Mesenchymal stem cell (in vitro differentiated cells and primary cell): ENCODE measurements at regions not wholly inside any gene's neighbourhood (a gene's known extent, or its start where the extent isn't known, plus 50 kb on each side); places are given as distances from the start of the nearest gene placed in this dataset.

Experiments used
- DNase-seq: peaks from one replicate; pipeline ENCODE4 v3.0.0-alpha.2; 2013
- H2AFZ ChIP-seq: one replicate; pipeline ENCODE4 v1.6.1; 2013; ENCODE audit warnings: low read depth, mild to moderate bottlenecking, control low read depth, inconsistent platforms, low read length, moderate library complexity
- H2AK5ac ChIP-seq: 2 replicates; pipeline ENCODE4 v1.6.1; 2013; ENCODE audit warnings: low read length, moderate library complexity, mild to moderate bottlenecking, inconsistent platforms; ENCODE audit not compliant: severe bottlenecking
- H2BK120ac ChIP-seq: one replicate; pipeline ENCODE4 v1.6.1; 2013; ENCODE audit warnings: low read depth, mild to moderate bottlenecking, inconsistent platforms, low read length, moderate library complexity
- H2BK12ac ChIP-seq, 2 experiments: one replicate each; pipeline ENCODE4 v1.6.1; 2013; ENCODE audit warnings: inconsistent platforms in 2 of 2, low read length in 2 of 2, mild to moderate bottlenecking in 2 of 2, moderate library complexity in 2 of 2, control low read depth in 1 of 2
- H2BK15ac ChIP-seq: one replicate; pipeline ENCODE4 v1.6.1; 2013; ENCODE audit warnings: mild to moderate bottlenecking, low read depth, inconsistent platforms; ENCODE audit not compliant: poor library complexity, severe bottlenecking
- H2BK5ac ChIP-seq: 2 replicates; pipeline ENCODE4 v1.6.1; 2013; ENCODE audit warnings: low read depth, mild to moderate bottlenecking, low read length, control low read depth, inconsistent platforms; ENCODE audit not compliant: poor library complexity, severe bottlenecking
- H3K14ac ChIP-seq, 2 experiments: one replicate each; pipeline ENCODE4 v1.6.1; 2013; ENCODE audit warnings: inconsistent platforms in 2 of 2, low read length in 2 of 2, control low read depth in 1 of 2, mild to moderate bottlenecking in 1 of 2, moderate library complexity in 1 of 2
- H3K18ac ChIP-seq, 2 experiments: one replicate each; pipeline ENCODE4 v1.6.1; 2013; ENCODE audit warnings: inconsistent platforms in 2 of 2, low read length in 2 of 2, control low read depth in 1 of 2, low read depth in 1 of 2, mild to moderate bottlenecking in 1 of 2
- H3K23ac ChIP-seq, 2 experiments: one replicate each; pipeline ENCODE4 v1.6.1; 2013; ENCODE audit warnings: inconsistent platforms in 2 of 2, low read length in 2 of 2, mild to moderate bottlenecking in 2 of 2, moderate library complexity in 2 of 2, control low read depth in 1 of 2
- H3K27ac ChIP-seq: 2 replicates; pipeline ENCODE4 v1.5.1; 2013; ENCODE audit warnings: mild to moderate bottlenecking, moderate library complexity, low read length, control low read depth, inconsistent platforms; ENCODE audit not compliant: poor library complexity, severe bottlenecking
- H3K27me3 ChIP-seq, 2 experiments: 2 replicates each; pipeline versions ENCODE4 v1.6.1 to v1.7.0; 2013; ENCODE audit warnings: low read length in 2 of 2, mild to moderate bottlenecking in 2 of 2, moderate library complexity in 2 of 2, control low read depth in 1 of 2, inconsistent platforms in 1 of 2; ENCODE audit not compliant: control insufficient read depth in 1 of 2, insufficient read depth in 1 of 2
- H3K36me3 ChIP-seq, 2 experiments: 2 replicates each; pipeline versions ENCODE4 v1.6.1 to v1.7.0; 2013; ENCODE audit warnings: low read length in 2 of 2, control low read depth in 1 of 2, inconsistent platforms in 1 of 2, low read depth in 1 of 2, mild to moderate bottlenecking in 1 of 2; ENCODE audit not compliant: insufficient read depth in 2 of 2, control insufficient read depth in 1 of 2
- H3K4ac ChIP-seq, 2 experiments: one replicate each; pipeline ENCODE4 v1.6.1; 2013; ENCODE audit warnings: inconsistent platforms in 2 of 2, low read length in 2 of 2, mild to moderate bottlenecking in 2 of 2, moderate library complexity in 2 of 2, control low read depth in 1 of 2, low read depth in 1 of 2
- H3K4me1 ChIP-seq: 2 replicates; pipeline ENCODE4 v1.6.1; 2013; ENCODE audit warnings: low read depth, low read length, control low read depth; ENCODE audit not compliant: control insufficient read depth, insufficient read depth
- H3K4me2 ChIP-seq: 2 replicates; pipeline ENCODE4 v1.6.1; 2013; ENCODE audit warnings: low read length, mild to moderate bottlenecking, inconsistent platforms; ENCODE audit not compliant: poor library complexity, severe bottlenecking
- H3K4me3 ChIP-seq, 2 experiments: 2 replicates each; pipeline versions ENCODE4 v1.5.1 to v1.7.0; 2013; ENCODE audit warnings: low read length in 2 of 2, mild to moderate bottlenecking in 2 of 2, control low read depth in 1 of 2, low read depth in 1 of 2; ENCODE audit not compliant: insufficient read depth in 1 of 2
- H3K79me1 ChIP-seq: replicated peaks from 2 replicates; pipeline ENCODE4 v1.6.1; 2013; ENCODE audit warnings: mild to moderate bottlenecking, control low read depth, low read length, inconsistent platforms; ENCODE audit not compliant: poor library complexity, severe bottlenecking
- H3K9ac ChIP-seq: 2 replicates; pipeline ENCODE4 v1.7.0; 2013; ENCODE audit warnings: mild to moderate bottlenecking, low read length, moderate library complexity
- H3K9me3 ChIP-seq: 2 replicates; pipeline ENCODE4 v1.7.0; 2013; ENCODE audit warnings: mild to moderate bottlenecking, low read length; ENCODE audit not compliant: control insufficient read depth
- H4K8ac ChIP-seq: one replicate; pipeline ENCODE4 v1.6.1; 2013; ENCODE audit warnings: inconsistent platforms, mild to moderate bottlenecking, low read length, moderate library complexity
- H4K91ac ChIP-seq: one replicate; pipeline ENCODE4 v1.6.1; 2013; ENCODE audit warnings: mild to moderate bottlenecking, low read length, inconsistent platforms
- WGBS: methylation state at CpG from one replicate; pipeline ENCODE4 v1.1.7; 2013; ENCODE audit warnings: mixed read lengths; 5-methylcytosine and 5-hydroxymethylcytosine counted together

DNA sequence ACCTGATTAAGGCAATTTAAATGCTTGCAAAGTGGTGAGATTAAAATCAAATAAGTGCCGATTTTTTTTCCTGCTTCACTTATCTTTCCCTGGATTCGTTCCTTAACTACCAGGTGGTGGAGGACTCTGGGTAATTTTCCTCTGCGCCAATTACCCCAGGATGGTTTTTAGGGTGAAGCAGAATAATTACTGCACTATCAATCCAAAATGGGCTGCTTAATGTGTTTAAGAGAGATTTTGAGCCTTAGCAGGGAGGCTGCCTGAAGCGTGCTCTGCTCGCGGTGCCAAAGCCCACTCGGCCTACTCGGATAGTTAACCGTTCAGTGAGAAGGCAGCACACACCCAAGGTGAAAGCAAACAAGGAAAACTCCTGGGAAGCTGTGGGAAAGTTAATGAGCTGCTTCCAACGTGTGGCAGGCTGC is 274.9 kb upstream of the LMO3 start:
- H2AK5ac ChIP-seq = no peak overlapping the region
- no peak overlapping the region for H2AFZ ChIP-seq
- H3K14ac ChIP-seq = no peak overlapping the region
- no peak overlapping the region for H3K23ac ChIP-seq
- no peaks in the 10 kb centered on the region for H3K4me1 ChIP-seq
- H3K9me3 ChIP-seq = no peaks in the 10 kb centered on the region
- WGBS = 70% methylated on average over 9 of the region's 10 CpGs
- no peak overlapping the region for H3K27ac ChIP-seq
- H3K4me2 ChIP-seq = no peak overlapping the region
- H2BK120ac ChIP-seq = no peak overlapping the region
- no peak overlapping the region for H2BK12ac ChIP-seq
- no peak overlapping the region for H2BK15ac ChIP-seq
- H4K91ac ChIP-seq = no peak overlapping the region
- no peaks in the 10 kb centered on the region for H3K36me3 ChIP-seq
- no peak overlapping the region for H3K18ac ChIP-seq
- no peak for DNase-seq
- no peak overlapping the region for H4K8ac ChIP-seq
- no peak overlapping the region for H3K4me3 ChIP-seq
- H3K9ac ChIP-seq = no peak overlapping the region
- no peak overlapping the region for H2BK5ac ChIP-seq
- H3K4ac ChIP-seq = no peak overlapping the region
- no peaks in the 10 kb centered on the region for H3K27me3 ChIP-seq
- H3K79me1 ChIP-seq = no peaks in the 10 kb centered on the region

DNA sequence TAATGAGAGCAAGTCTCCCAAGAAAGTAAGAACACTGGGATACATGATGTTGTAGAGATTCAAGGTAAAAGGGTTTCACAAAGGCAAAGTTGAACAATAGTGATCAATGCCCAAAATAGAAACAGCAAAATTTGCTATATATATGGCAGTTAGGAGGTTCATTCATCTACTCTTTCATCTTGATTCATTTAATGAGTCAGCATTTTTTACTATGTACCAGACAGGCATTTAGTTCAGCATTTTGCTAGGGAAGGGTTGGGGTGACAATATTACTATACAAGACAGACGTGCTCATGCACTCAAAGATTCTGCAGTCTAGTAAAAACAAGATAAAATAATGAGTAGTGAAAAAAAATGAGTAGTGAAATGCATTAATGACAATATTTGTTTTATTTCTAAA is 264.9 kb upstream of the LMO3 start:
- H2BK120ac ChIP-seq = no peak overlapping the region
- no peak overlapping the region for H3K9ac ChIP-seq
- H3K79me1 ChIP-seq = no peaks in the 10 kb centered on the region
- H3K27ac ChIP-seq = no peak overlapping the region
- H3K4me3 ChIP-seq = no peak overlapping the region
- peaks cover 2% of the 10 kb centered on the region for H3K9me3 ChIP-seq
- H2BK15ac ChIP-seq = no peak overlapping the region
- no peaks in the 10 kb centered on the region for H3K4me1 ChIP-seq
- no peak overlapping the region for H4K91ac ChIP-seq
- H3K18ac ChIP-seq = no peak overlapping the region
- H2BK12ac ChIP-seq = no peak overlapping the region
- H2BK5ac ChIP-seq = no peak overlapping the region
- no peak for DNase-seq
- no peak overlapping the region for H3K4me2 ChIP-seq
- no peak overlapping the region for H3K23ac ChIP-seq
- H2AFZ ChIP-seq = no peak overlapping the region
- WGBS = no CpG with 5 or more reads among the region's 1 CpG
- H4K8ac ChIP-seq = no peak overlapping the region
- H3K36me3 ChIP-seq = no peaks in the 10 kb centered on the region
- no peak overlapping the region for H2AK5ac ChIP-seq
- no peak overlapping the region for H3K14ac ChIP-seq
- no peak overlapping the region for H3K4ac ChIP-seq
- no peaks in the 10 kb centered on the region for H3K27me3 ChIP-seq

DNA sequence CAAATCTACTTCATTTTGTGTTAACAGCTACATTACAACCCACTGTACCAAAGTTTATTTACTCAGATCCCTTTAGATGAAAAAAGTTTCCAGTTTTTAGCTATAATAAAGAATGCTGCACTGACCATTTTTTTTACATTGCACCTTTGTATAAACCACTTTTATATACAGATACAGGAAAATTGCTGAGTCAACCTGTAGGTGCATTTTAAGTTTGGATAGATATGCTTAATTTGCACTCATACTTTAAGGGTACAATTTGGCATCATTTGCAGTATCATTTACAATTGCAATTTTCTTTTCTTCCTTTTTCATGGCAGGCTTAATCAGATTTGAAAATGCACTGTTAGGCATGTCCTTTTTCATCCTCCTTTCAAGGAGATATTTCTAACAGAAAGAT is 257.8 kb upstream of the LMO3 start:
- no peaks in the 10 kb centered on the region for H3K4me1 ChIP-seq
- H2BK5ac ChIP-seq = no peak overlapping the region
- no peaks in the 10 kb centered on the region for H3K36me3 ChIP-seq
- H3K9ac ChIP-seq = no peak overlapping the region
- H3K23ac ChIP-seq = no peak overlapping the region
- H3K27ac ChIP-seq = no peak overlapping the region
- H3K27me3 ChIP-seq = no peaks in the 10 kb centered on the region
- no peak overlapping the region for H2AFZ ChIP-seq
- no peak overlapping the region for H3K4me3 ChIP-seq
- no peak overlapping the region for H2BK15ac ChIP-seq
- no peak overlapping the region for H3K18ac ChIP-seq
- H2BK120ac ChIP-seq = no peak overlapping the region
- no peak overlapping the region for H3K4ac ChIP-seq
- no peak overlapping the region for H4K8ac ChIP-seq
- H3K9me3 ChIP-seq = no peaks in the 10 kb centered on the region
- no peak overlapping the region for H2AK5ac ChIP-seq
- H3K14ac ChIP-seq = no peak overlapping the region
- H2BK12ac ChIP-seq = no peak overlapping the region
- H3K79me1 ChIP-seq = no peaks in the 10 kb centered on the region
- no peak for DNase-seq
- no peak overlapping the region for H3K4me2 ChIP-seq
- H4K91ac ChIP-seq = no peak overlapping the region

DNA sequence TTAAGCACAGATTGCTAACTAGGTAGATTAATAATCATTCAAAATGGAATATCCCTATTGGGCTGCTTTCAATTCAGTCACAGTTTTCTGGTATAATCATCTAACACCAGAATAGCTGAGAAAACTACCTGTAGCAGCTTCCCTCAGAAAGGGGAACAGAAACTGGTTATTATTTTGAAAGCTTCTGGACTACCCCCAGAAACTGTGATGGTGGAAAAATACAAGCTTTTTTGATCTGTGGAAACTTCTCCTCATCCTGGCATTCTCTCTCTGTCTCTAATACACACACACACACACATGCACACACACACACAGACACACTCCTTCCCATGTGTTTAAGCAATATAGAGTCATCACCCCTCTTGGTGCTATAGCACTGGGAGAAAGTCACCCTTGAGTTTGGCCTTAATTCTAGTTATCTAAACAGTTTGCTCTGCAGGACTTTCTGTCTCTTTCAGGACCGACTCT is 251.5 kb upstream of the LMO3 start:
- no peak overlapping the region for H3K4me3 ChIP-seq
- no peak overlapping the region for H3K23ac ChIP-seq
- no peaks in the 10 kb centered on the region for H3K9me3 ChIP-seq
- no peak overlapping the region for H3K18ac ChIP-seq
- no peak for DNase-seq
- H3K36me3 ChIP-seq = no peaks in the 10 kb centered on the region
- no peak overlapping the region for H3K27ac ChIP-seq
- no peak overlapping the region for H4K8ac ChIP-seq
- no peak overlapping the region for H2AK5ac ChIP-seq
- H2BK5ac ChIP-seq = no peak overlapping the region
- H3K9ac ChIP-seq = no peak overlapping the region
- no peak overlapping the region for H2BK15ac ChIP-seq
- H3K27me3 ChIP-seq = no peaks in the 10 kb centered on the region
- H3K79me1 ChIP-seq = no peaks in the 10 kb centered on the region
- no peaks in the 10 kb centered on the region for H3K4me1 ChIP-seq
- no peak overlapping the region for H2BK12ac ChIP-seq
- H3K4me2 ChIP-seq = no peak overlapping the region
- H4K91ac ChIP-seq = no peak overlapping the region
- no peak overlapping the region for H3K14ac ChIP-seq
- WGBS = no CpG with 5 or more reads among the region's 1 CpG
- no peak overlapping the region for H2BK120ac ChIP-seq
- no peak overlapping the region for H2AFZ ChIP-seq
- no peak overlapping the region for H3K4ac ChIP-seq
